Hematopoietic multipotent progenitor cell treated with erythropoietin and hydrocortisone succinate and interleukin-3 and kit ligand, for 4 days (in vitro differentiated cells): ENCODE measurements at regions not wholly inside any gene's neighbourhood (a gene's known extent, or its start where the extent isn't known, plus 50 kb on each side); places are given as distances from the start of the nearest gene placed in this dataset.

Experiments used
- DNase-seq: peaks from one replicate; pipeline ENCODE4 v3.0.0-alpha.2; 2015

- peak; percentile 84 for DNase-seq
These were observed 56.8 kb upstream of the HNRNPU start for GRCh38 chr1:244920911-244921761.

GRCh38 chr1:244919320-244920282 lies 55.3 kb upstream of the HNRNPU start:
- DNase-seq: no peak

GRCh38 chr1:244918421-244919319 lies 54.3 kb upstream of the HNRNPU start:
- peak; percentile 82 for DNase-seq

- no peak for DNase-seq
These were observed 52.8 kb upstream of the HNRNPU start for GRCh38 chr1:244917073-244917670.

GRCh38 chr1:244915736-244916135 lies 51.4 kb upstream of the HNRNPU start:
- no peak for DNase-seq

- no peak for DNase-seq
These were observed 50.4 kb upstream of the HNRNPU start for GRCh38 chr1:244914761-244915160.
